ENCODE measurements at regions not wholly inside any gene's neighbourhood (a gene's known extent, or its start where the extent isn't known, plus 50 kb on each side); places are given as distances from the start of the nearest gene placed in this dataset.
"Not testable (repeated sequence)": the region's sequence is repeated elsewhere in the genome, so short reads cannot be mapped to it uniquely, and the experiment has no call there.

DNA sequence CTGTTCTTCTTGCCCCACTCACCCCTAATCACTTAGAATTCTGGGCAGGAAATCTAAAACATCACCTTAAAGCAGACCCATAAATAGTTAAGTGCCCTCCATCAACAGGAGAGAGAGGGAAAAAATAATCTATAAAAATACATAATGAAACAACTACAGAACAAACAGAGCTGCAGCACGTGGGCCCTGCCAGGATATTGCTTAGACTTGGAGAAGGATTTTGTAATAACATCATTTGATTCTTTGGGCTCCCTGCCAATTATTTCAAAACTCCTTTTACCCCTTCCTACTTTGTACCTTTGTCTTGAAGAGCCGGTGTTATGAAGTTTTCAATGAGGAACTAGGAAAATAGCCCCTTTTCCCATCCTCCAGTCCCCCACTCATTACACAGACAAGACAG, 130.6 kb upstream of the TOX3 start:
- Histone ChIP-seq H3F3A (ENCODE audit: insufficient read depth) (no peaks in the 10 kb centered on the region), H3K9me3 (ENCODE audit: insufficient read depth, low read length) (no peaks in the 10 kb centered on the region), H3K9ac (ENCODE audit: low read length) (no peak overlapping the region), H3K27ac (ENCODE audit: low read depth, low read length) (no peak overlapping the region), H2AFZ (ENCODE audit: low read depth, low read length, severe bottlenecking) (no peak overlapping the region), H3K9me2 (replicated peaks; ENCODE audit: insufficient read depth, low read length) (no peaks in the 10 kb centered on the region), H3K4me2 (ENCODE audit: low read depth, low read length, poor library complexity, severe bottlenecking) (no peak overlapping the region), H3K27me3 (ENCODE audit: low read length) (no peaks in the 10 kb centered on the region), H3K36me3 (ENCODE audit: low read length) (no peaks in the 10 kb centered on the region), H3K4me3 (ENCODE audit: insufficient read depth, low read length, poor library complexity, severe bottlenecking) (no peak overlapping the region), H3K79me2 (ENCODE audit: insufficient read depth, low read length) (no peaks in the 10 kb centered on the region), H4K20me1 (ENCODE audit: low read depth, low read length) (no peaks in the 10 kb centered on the region)
- TF ChIP-seq, protein P1, sequence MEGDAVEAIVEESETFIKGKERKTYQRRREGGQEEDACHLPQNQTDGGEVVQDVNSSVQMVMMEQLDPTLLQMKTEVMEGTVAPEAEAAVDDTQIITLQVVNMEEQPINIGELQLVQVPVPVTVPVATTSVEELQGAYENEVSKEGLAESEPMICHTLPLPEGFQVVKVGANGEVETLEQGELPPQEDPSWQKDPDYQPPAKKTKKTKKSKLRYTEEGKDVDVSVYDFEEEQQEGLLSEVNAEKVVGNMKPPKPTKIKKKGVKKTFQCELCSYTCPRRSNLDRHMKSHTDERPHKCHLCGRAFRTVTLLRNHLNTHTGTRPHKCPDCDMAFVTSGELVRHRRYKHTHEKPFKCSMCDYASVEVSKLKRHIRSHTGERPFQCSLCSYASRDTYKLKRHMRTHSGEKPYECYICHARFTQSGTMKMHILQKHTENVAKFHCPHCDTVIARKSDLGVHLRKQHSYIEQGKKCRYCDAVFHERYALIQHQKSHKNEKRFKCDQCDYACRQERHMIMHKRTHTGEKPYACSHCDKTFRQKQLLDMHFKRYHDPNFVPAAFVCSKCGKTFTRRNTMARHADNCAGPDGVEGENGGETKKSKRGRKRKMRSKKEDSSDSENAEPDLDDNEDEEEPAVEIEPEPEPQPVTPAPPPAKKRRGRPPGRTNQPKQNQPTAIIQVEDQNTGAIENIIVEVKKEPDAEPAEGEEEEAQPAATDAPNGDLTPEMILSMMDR (IDR thresholded peaks at IDR 0.05; ENCODE audit: insufficient read depth, low read length, poor library complexity, severe bottlenecking): no peak
- TF ChIP-seq EZH2phosphoT487 (conservative IDR thresholded peaks at IDR 0.05; ENCODE audit: low read length): no peak

DNA sequence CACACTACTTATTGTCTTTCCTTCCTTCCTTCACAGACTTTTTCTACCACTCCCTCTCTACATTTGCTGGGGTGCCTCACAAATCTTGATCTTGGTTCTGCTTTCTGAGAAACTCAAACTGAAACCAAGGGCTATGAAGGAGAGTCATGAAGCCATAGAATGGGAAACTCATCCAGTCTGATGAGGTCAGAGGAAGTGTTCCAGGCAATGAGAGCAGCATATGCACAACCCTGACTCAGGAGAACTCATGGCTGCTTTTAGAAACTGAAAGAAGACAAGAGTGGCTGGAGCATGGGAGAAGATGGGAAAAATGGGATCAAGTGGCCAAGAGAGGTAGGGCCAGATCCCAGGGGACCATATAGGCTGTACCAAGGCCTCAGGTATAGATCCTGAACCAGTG, 130.0 kb upstream of the TOX3 start:
- no peaks in the 10 kb centered on the region for H4K20me1 ChIP-seq (ENCODE audit: low read depth, low read length)
- no peak overlapping the region for H3K4me3 ChIP-seq (ENCODE audit: insufficient read depth, low read length, poor library complexity, severe bottlenecking)
- TF ChIP-seq, protein P1 (IDR thresholded peaks at IDR 0.05; ENCODE audit: insufficient read depth, low read length, poor library complexity, severe bottlenecking): no peak
- no peak for TF ChIP-seq EZH2phosphoT487 (conservative IDR thresholded peaks at IDR 0.05; ENCODE audit: low read length)
- H3K9me2 ChIP-seq (replicated peaks; ENCODE audit: insufficient read depth, low read length): no peaks in the 10 kb centered on the region
- no peak overlapping the region for H3K27ac ChIP-seq (ENCODE audit: low read depth, low read length)
- no peaks in the 10 kb centered on the region for H3K27me3 ChIP-seq (ENCODE audit: low read length)
- H3K79me2 ChIP-seq (ENCODE audit: insufficient read depth, low read length): no peaks in the 10 kb centered on the region
- no peak overlapping the region for H3K9ac ChIP-seq (ENCODE audit: low read length)
- H2AFZ ChIP-seq (ENCODE audit: low read depth, low read length, severe bottlenecking): no peak overlapping the region
- H3K9me3 ChIP-seq (ENCODE audit: insufficient read depth, low read length): no peaks in the 10 kb centered on the region
- H3K4me2 ChIP-seq (ENCODE audit: low read depth, low read length, poor library complexity, severe bottlenecking): no peak overlapping the region
- no peaks in the 10 kb centered on the region for H3F3A ChIP-seq (ENCODE audit: insufficient read depth)
- no peaks in the 10 kb centered on the region for H3K36me3 ChIP-seq (ENCODE audit: low read length)

DNA sequence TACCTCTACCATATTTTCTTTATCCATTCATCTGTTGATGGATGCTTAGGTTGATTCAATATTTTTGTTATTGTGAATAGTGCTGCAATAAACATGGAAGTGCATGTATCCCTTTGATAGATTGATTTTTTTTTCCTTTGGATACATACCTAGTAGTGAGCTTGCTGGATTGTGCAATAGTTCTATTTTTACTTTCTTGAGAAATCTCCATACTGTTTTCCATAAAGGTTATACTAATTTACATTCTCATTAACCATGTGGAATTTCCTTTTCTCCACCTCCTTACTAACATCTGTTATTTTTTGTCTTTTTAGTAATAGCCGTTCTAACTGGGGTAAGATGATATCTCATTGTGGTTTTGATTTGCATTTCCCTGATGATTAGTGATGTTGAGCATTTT, 124.6 kb upstream of the TOX3 start:
- no peaks in the 10 kb centered on the region for H3K36me3 ChIP-seq (ENCODE audit: low read length)
- no peaks in the 10 kb centered on the region for H3K79me2 ChIP-seq (ENCODE audit: insufficient read depth, low read length)
- H3K9me2 ChIP-seq (replicated peaks; ENCODE audit: insufficient read depth, low read length): no peaks in the 10 kb centered on the region
- H3K4me2 ChIP-seq (ENCODE audit: low read depth, low read length, poor library complexity, severe bottlenecking): no peak overlapping the region
- TF ChIP-seq EZH2phosphoT487 (conservative IDR thresholded peaks at IDR 0.05; ENCODE audit: low read length): no peak
- TF ChIP-seq, protein P1 (IDR thresholded peaks at IDR 0.05; ENCODE audit: insufficient read depth, low read length, poor library complexity, severe bottlenecking): no peak
- H3K27me3 ChIP-seq (ENCODE audit: low read length): no peaks in the 10 kb centered on the region
- no peaks in the 10 kb centered on the region for H4K20me1 ChIP-seq (ENCODE audit: low read depth, low read length)
- no peaks in the 10 kb centered on the region for H3K9me3 ChIP-seq (ENCODE audit: insufficient read depth, low read length)
- no peaks in the 10 kb centered on the region for H3F3A ChIP-seq (ENCODE audit: insufficient read depth)
- no peak overlapping the region for H2AFZ ChIP-seq (ENCODE audit: low read depth, low read length, severe bottlenecking)
- no peak overlapping the region for H3K9ac ChIP-seq (ENCODE audit: low read length)
- no peak overlapping the region for H3K4me3 ChIP-seq (ENCODE audit: insufficient read depth, low read length, poor library complexity, severe bottlenecking)
- no peak overlapping the region for H3K27ac ChIP-seq (ENCODE audit: low read depth, low read length)

DNA sequence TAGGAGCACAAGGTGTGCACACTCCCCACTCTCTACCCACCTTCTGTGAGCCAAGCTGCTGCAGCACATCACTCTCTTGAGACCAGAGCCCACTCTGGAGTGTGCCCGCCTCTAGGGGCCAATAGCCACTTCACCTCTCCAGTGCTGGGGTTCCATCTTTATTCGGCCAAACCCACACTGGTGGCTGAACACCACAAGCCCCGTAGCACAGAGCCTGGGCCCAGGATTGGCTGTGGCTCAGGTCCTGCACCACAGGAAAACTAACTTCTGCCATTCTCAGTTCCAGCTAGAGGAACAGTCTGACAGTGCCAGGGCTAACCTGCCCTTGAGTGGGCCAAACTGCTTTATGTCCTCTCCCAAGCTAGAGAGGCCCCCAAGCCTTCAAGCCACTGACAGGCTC, 111.0 kb upstream of the TOX3 start:
- Histone ChIP-seq H3K27me3 (ENCODE audit: low read length) (no peaks in the 10 kb centered on the region), H3K9me2 (replicated peaks; ENCODE audit: insufficient read depth, low read length) (no peaks in the 10 kb centered on the region), H3K27ac (ENCODE audit: low read depth, low read length) (no peak overlapping the region)

DNA sequence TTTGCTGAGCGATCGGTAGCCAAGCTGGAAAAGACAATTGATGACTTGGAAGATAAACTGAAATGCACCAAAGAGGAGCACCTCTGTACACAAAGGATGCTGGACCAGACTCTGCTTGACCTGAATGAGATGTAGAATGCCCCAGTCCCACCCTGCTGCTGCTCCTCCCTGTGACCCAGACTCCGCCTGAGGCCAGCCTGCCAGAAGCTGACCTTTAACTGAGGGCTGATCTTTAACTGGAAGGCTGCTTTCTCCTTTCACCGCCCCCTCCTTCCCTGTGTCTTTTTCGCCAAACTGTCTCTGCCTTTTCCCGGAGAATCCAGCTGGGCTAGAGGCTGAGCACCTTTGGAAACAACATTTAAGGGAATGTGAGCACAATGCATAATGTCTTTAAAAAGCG, 109.0 kb upstream of the TOX3 start:
- H3K4me3 ChIP-seq (ENCODE audit: insufficient read depth, low read length, poor library complexity, severe bottlenecking); H2AFZ ChIP-seq (ENCODE audit: low read depth, low read length, severe bottlenecking); H3K9me3 ChIP-seq (ENCODE audit: insufficient read depth, low read length); H3K9me2 ChIP-seq (replicated peaks; ENCODE audit: insufficient read depth, low read length); H3K9ac ChIP-seq (ENCODE audit: low read length); H3K27me3 ChIP-seq (ENCODE audit: low read length); H4K20me1 ChIP-seq (ENCODE audit: low read depth, low read length); H3F3A ChIP-seq (ENCODE audit: insufficient read depth); H3K36me3 ChIP-seq (ENCODE audit: low read length); H3K79me2 ChIP-seq (ENCODE audit: insufficient read depth, low read length); H3K27ac ChIP-seq (ENCODE audit: low read depth, low read length); H3K4me2 ChIP-seq (ENCODE audit: low read depth, low read length, poor library complexity, severe bottlenecking): not testable (repeated sequence)

More for the DNA sequence above, 111.0 kb upstream of the TOX3 start:
- H3K9ac ChIP-seq (ENCODE audit: low read length): no peak overlapping the region
- H4K20me1 ChIP-seq (ENCODE audit: low read depth, low read length): no peaks in the 10 kb centered on the region
- H3K9me3 ChIP-seq (ENCODE audit: insufficient read depth, low read length): no peaks in the 10 kb centered on the region
- TF ChIP-seq EZH2phosphoT487 (conservative IDR thresholded peaks at IDR 0.05; ENCODE audit: low read length): no peak
- TF ChIP-seq, protein P1 (IDR thresholded peaks at IDR 0.05; ENCODE audit: insufficient read depth, low read length, poor library complexity, severe bottlenecking): no peak
- H3K4me2 ChIP-seq (ENCODE audit: low read depth, low read length, poor library complexity, severe bottlenecking): no peak overlapping the region
- no peak overlapping the region for H2AFZ ChIP-seq (ENCODE audit: low read depth, low read length, severe bottlenecking)
- no peaks in the 10 kb centered on the region for H3K36me3 ChIP-seq (ENCODE audit: low read length)
- H3K79me2 ChIP-seq (ENCODE audit: insufficient read depth, low read length): no peaks in the 10 kb centered on the region
- no peaks in the 10 kb centered on the region for H3F3A ChIP-seq (ENCODE audit: insufficient read depth)
- H3K4me3 ChIP-seq (ENCODE audit: insufficient read depth, low read length, poor library complexity, severe bottlenecking): no peak overlapping the region

Measured in SU-DHL-6 (cell line).